ENCODE measurements at regions not wholly inside any gene's neighbourhood (a gene's known extent, or its start where the extent isn't known, plus 50 kb on each side); places are given as distances from the start of the nearest gene placed in this dataset.

GRCh38 chr16:48740964-48741363 is 131.0 kb upstream of the N4BP1 start:
- no peak for TF ChIP-seq CTCF (IDR thresholded peaks at IDR 0.05; ENCODE audit: unreplicated experiment)
- Mint-ChIP-seq H3K27ac (no peak overlapping the region), H3K36me3 (ENCODE audit: insufficient read depth) (no peaks in the 10 kb centered on the region), H3K27me3 (peaks cover 8% of the 10 kb centered on the region), H3K4me1 (ENCODE audit: low read depth) (no peaks in the 10 kb centered on the region), H3K9me3 (ENCODE audit: low read depth) (peaks cover 5% of the 10 kb centered on the region), H3K4me3 (ENCODE audit: low read depth) (no peak overlapping the region)
- no peak for DNase-seq (ENCODE audit: low spot score, unreplicated experiment)

GRCh38 chr16:48734220-48734619 is 124.2 kb upstream of the N4BP1 start:
- Mint-ChIP-seq H3K9me3 (ENCODE audit: low read depth) (no peaks in the 10 kb centered on the region), H3K4me3 (ENCODE audit: low read depth) (no peak overlapping the region), H3K27ac (no peak overlapping the region), H3K36me3 (ENCODE audit: insufficient read depth) (no peaks in the 10 kb centered on the region), H3K27me3 (peaks cover 10% of the 10 kb centered on the region), H3K4me1 (ENCODE audit: low read depth) (no peaks in the 10 kb centered on the region)
- no peak for TF ChIP-seq CTCF (IDR thresholded peaks at IDR 0.05; ENCODE audit: unreplicated experiment)
- DNase-seq (ENCODE audit: low spot score, unreplicated experiment), result no peak

GRCh38 chr16:48704710-48705109 is 94.7 kb upstream of the N4BP1 start:
- TF ChIP-seq CTCF (IDR thresholded peaks at IDR 0.05; ENCODE audit: unreplicated experiment), result no peak
- no peak overlapping the region for H3K4me3 Mint-ChIP-seq (ENCODE audit: low read depth)
- peaks cover 4% of the 10 kb centered on the region for H3K9me3 Mint-ChIP-seq (ENCODE audit: low read depth)
- H3K27ac Mint-ChIP-seq, result no peak overlapping the region
- H3K4me1 Mint-ChIP-seq (ENCODE audit: low read depth), result no peaks in the 10 kb centered on the region
- no peak for DNase-seq (ENCODE audit: low spot score, unreplicated experiment)
- H3K36me3 Mint-ChIP-seq (ENCODE audit: insufficient read depth), result no peaks in the 10 kb centered on the region
- peaks cover 42% of the 10 kb centered on the region for H3K27me3 Mint-ChIP-seq

- peak; percentile 29 for DNase-seq (ENCODE audit: low spot score, unreplicated experiment)
- peaks cover 41% of the 10 kb centered on the region for H3K27me3 Mint-ChIP-seq
- no peak overlapping the region for H3K4me3 Mint-ChIP-seq (ENCODE audit: low read depth)
- peak; percentile 84 for TF ChIP-seq CTCF (IDR thresholded peaks at IDR 0.05; ENCODE audit: unreplicated experiment)
- no peaks in the 10 kb centered on the region for H3K9me3 Mint-ChIP-seq (ENCODE audit: low read depth)
- no peak overlapping the region for H3K27ac Mint-ChIP-seq
- no peaks in the 10 kb centered on the region for H3K36me3 Mint-ChIP-seq (ENCODE audit: insufficient read depth)
- no peaks in the 10 kb centered on the region for H3K4me1 Mint-ChIP-seq (ENCODE audit: low read depth)
These were observed 77.5 kb upstream of the N4BP1 start for GRCh38 chr16:48687421-48688038.

GRCh38 chr16:48684148-48684547 is 74.2 kb upstream of the N4BP1 start:
- Mint-ChIP-seq H3K27ac (no peak overlapping the region), H3K4me3 (ENCODE audit: low read depth) (no peak overlapping the region)

More at GRCh38 chr16:48684148-48684547, 74.2 kb upstream of the N4BP1 start:
- H3K4me1 Mint-ChIP-seq (ENCODE audit: low read depth), result no peaks in the 10 kb centered on the region
- DNase-seq (ENCODE audit: low spot score, unreplicated experiment), result no peak
- peaks cover 24% of the 10 kb centered on the region for H3K27me3 Mint-ChIP-seq
- H3K9me3 Mint-ChIP-seq (ENCODE audit: low read depth), result no peaks in the 10 kb centered on the region
- no peak for TF ChIP-seq CTCF (IDR thresholded peaks at IDR 0.05; ENCODE audit: unreplicated experiment)
- H3K36me3 Mint-ChIP-seq (ENCODE audit: insufficient read depth), result no peaks in the 10 kb centered on the region

Data from progenitor cell of endocrine pancreas (in vitro differentiated cells).